GM23338 (cell line): ENCODE measurements at regions not wholly inside any gene's neighbourhood (a gene's known extent, or its start where the extent isn't known, plus 50 kb on each side); places are given as distances from the start of the nearest gene placed in this dataset.

Experiments used
- ATAC-seq: fragments of 200-7000 bp; cut with Tn5 transposase; 3 replicates; pipeline ENCODE4 v1.9.1; 2020
- DNase-seq: peaks from one replicate; pipeline ENCODE4 v3.0.0-alpha.2; 2015; ENCODE audit warnings: low spot score
- H2AFZ ChIP-seq: fragments of 200-600 bp; sonication (generic); 2 replicates; pipeline ENCODE4 v1.8.0; 2016; ENCODE audit warnings: antibody characterized with exemption, mild to moderate bottlenecking, moderate library complexity
- H3F3A ChIP-seq: fragments of 200-600 bp; sonication (generic); replicated peaks from 2 replicates; pipeline ENCODE4 v1.8.0; 2017; ENCODE audit warnings: antibody characterized with exemption, mixed run types, low read depth
- H3K27ac ChIP-seq: fragments of 200-600 bp; sonication (generic); 2 replicates; pipeline ENCODE4 v1.6.1; 2016; ENCODE audit warnings: low read depth
- H3K27me3 ChIP-seq: fragments of 200-600 bp; sonication (generic); 2 replicates; pipeline ENCODE4 v1.8.0; 2016; ENCODE audit warnings: mild to moderate bottlenecking, mixed run types, moderate library complexity; ENCODE audit not compliant: insufficient read depth
- H3K36me3 ChIP-seq: fragments of 200-600 bp; sonication (generic); 2 replicates; pipeline ENCODE4 v1.8.0; 2016; ENCODE audit warnings: mild to moderate bottlenecking; ENCODE audit not compliant: insufficient read depth
- H3K4me1 ChIP-seq: fragments of 200-600 bp; sonication (generic); 2 replicates; pipeline ENCODE4 v1.8.0; 2016; ENCODE audit warnings: mild to moderate bottlenecking, moderate library complexity; ENCODE audit not compliant: insufficient read depth
- H3K4me2 ChIP-seq: fragments of 200-600 bp; sonication (generic); 2 replicates; pipeline ENCODE4 v1.7.1; 2017; ENCODE audit warnings: mixed run types
- H3K4me3 ChIP-seq: fragments of 200-600 bp; sonication (generic); 2 replicates; pipeline ENCODE4 v1.6.1; 2016; ENCODE audit warnings: mixed run types
- H3K79me2 ChIP-seq: fragments of 200-600 bp; sonication (generic); replicated peaks from 2 replicates; pipeline ENCODE4 v1.8.0; 2017; ENCODE audit warnings: mild to moderate bottlenecking; ENCODE audit not compliant: insufficient read depth
- H3K9me2 ChIP-seq: fragments of 200-600 bp; sonication (generic); 2 replicates; pipeline ENCODE4 v1.8.0; 2017; ENCODE audit not compliant: insufficient read depth
- H4K20me1 ChIP-seq: fragments of 200-600 bp; sonication (generic); replicated peaks from 2 replicates; pipeline ENCODE4 v1.8.0; 2017; ENCODE audit warnings: mild to moderate bottlenecking; ENCODE audit not compliant: insufficient read depth
- H3K27ac Mint-ChIP-seq: 2 replicates; pipeline ENCODE4 v1.8.0; 2020; ENCODE audit warnings: inconsistent platforms, mild to moderate bottlenecking, moderate library complexity, mixed read lengths
- H3K27me3 Mint-ChIP-seq: 3 replicates; pipeline ENCODE4 v1.8.0; 2022; ENCODE audit warnings: low read depth, mild to moderate bottlenecking, moderate library complexity, mixed read lengths, inconsistent platforms; ENCODE audit not compliant: insufficient read depth, poor library complexity
- H3K36me3 Mint-ChIP-seq: 3 replicates; pipeline ENCODE4 v1.8.0; 2021; ENCODE audit warnings: low read depth, mild to moderate bottlenecking, inconsistent platforms, moderate library complexity, mixed read lengths
- H3K4me1 Mint-ChIP-seq: 3 replicates; pipeline ENCODE4 v1.8.0; 2020; ENCODE audit warnings: mild to moderate bottlenecking, inconsistent platforms, mixed read lengths
- H3K4me3 Mint-ChIP-seq: 3 replicates; pipeline ENCODE4 v1.8.0; 2021; ENCODE audit warnings: moderate library complexity, mild to moderate bottlenecking, inconsistent platforms, mixed read lengths
- H3K9me3 Mint-ChIP-seq: 3 replicates; pipeline ENCODE4 v1.8.0; 2020; ENCODE audit warnings: moderate library complexity, mild to moderate bottlenecking, inconsistent platforms, mixed read lengths
- CREB1 ChIP-seq: fragments of 250-450 bp; sonication (Bioruptor Pico); IDR thresholded peaks from 2 replicates; pipeline ENCODE4 v1.5.0; 2020; ENCODE audit warnings: low read depth, mild to moderate bottlenecking, moderate library complexity
- CTCF ChIP-seq, 2 experiments: fragments of 200-600 bp in 1 of 2; sonication (generic) in 1 of 2; conservative IDR thresholded peaks; 2 replicates each; pipeline versions ENCODE4 v1.5.1 to v1.6.1; 2016 to 2017; ENCODE audit warnings: antibody characterized with exemption in 2 of 2, low read depth in 2 of 2, mild to moderate bottlenecking in 2 of 2, moderate library complexity in 1 of 2
- ETS1 ChIP-seq: IDR thresholded peaks from 2 replicates; pipeline ENCODE4 v1.6.1; 2016; ENCODE audit warnings: antibody characterized with exemption
- EZH2 ChIP-seq: fragments of 200-600 bp; sonication (generic); IDR thresholded peaks from one replicate; pipeline ENCODE4 v1.8.0; 2017; ENCODE audit warnings: antibody characterized with exemption, mild to moderate bottlenecking, low read depth; ENCODE audit not compliant: unreplicated experiment
- EZH2phosphoT487 ChIP-seq: fragments of 200-600 bp; sonication (generic); IDR thresholded peaks from one replicate; pipeline ENCODE4 v1.8.1; 2018; ENCODE audit warnings: antibody characterized with exemption; ENCODE audit not compliant: unreplicated experiment
- JUNB ChIP-seq: IDR thresholded peaks from one replicate; pipeline ENCODE4 v1.6.1; 2016; ENCODE audit warnings: antibody characterized with exemption; ENCODE audit not compliant: unreplicated experiment
- NANOG ChIP-seq: IDR thresholded peaks from 2 replicates; pipeline ENCODE4 v1.6.1; 2016; ENCODE audit warnings: antibody characterized with exemption, borderline replicate concordance
- POLR2AphosphoS5 ChIP-seq: IDR thresholded peaks from 2 replicates; pipeline ENCODE4 v1.6.1; 2016; ENCODE audit warnings: antibody characterized with exemption, low read depth
- REST ChIP-seq: IDR thresholded peaks from one replicate; pipeline ENCODE4 v1.6.1; 2018; ENCODE audit warnings: antibody characterized with exemption; ENCODE audit not compliant: unreplicated experiment
- STAT1 ChIP-seq: IDR thresholded peaks from one replicate; pipeline ENCODE4 v1.6.1; 2016; ENCODE audit warnings: antibody characterized with exemption; ENCODE audit not compliant: unreplicated experiment
- ZNF114 ChIP-seq: fragments of 250-450 bp; sonication (Bioruptor Pico); IDR thresholded peaks from 2 replicates; pipeline ENCODE4 v1.5.0; 2020; ENCODE audit warnings: mild to moderate bottlenecking, moderate library complexity
- ZNF331 ChIP-seq: fragments of 250-450 bp; sonication (Bioruptor Pico); IDR thresholded peaks from 2 replicates; pipeline ENCODE4 v1.5.0; 2020; ENCODE audit warnings: low read depth, mild to moderate bottlenecking, moderate library complexity
- ZNF462 ChIP-seq: fragments of 250-450 bp; sonication (Bioruptor Pico); IDR thresholded peaks from 2 replicates; pipeline ENCODE4 v1.5.0; 2020; ENCODE audit warnings: mild to moderate bottlenecking, moderate library complexity

- H4K20me1 ChIP-seq: no peaks in the 10 kb centered on the region
- H3K9me2 ChIP-seq: 0 out of 2 replicates have a peak, but pooled peaks cover 3% of the 10 kb centered on the region
- H3K27ac Mint-ChIP-seq: no peak overlapping the region
- H3K4me3 ChIP-seq: no peak overlapping the region
- H3K9me3 Mint-ChIP-seq: no peaks in the 10 kb centered on the region
- DNase-seq (no peak), ATAC-seq (no peak)
- H3K27me3 ChIP-seq: no peaks in the 10 kb centered on the region
- H3K4me3 Mint-ChIP-seq: no peak overlapping the region
- H2AFZ ChIP-seq: no peak overlapping the region
- no peak for TF ChIP-seq EZH2phosphoT487
- no peak for TF ChIP-seq ZNF114
- no peak for TF ChIP-seq CTCF (conservative IDR thresholded peaks at IDR 0.05; ENCODE audit: low read depth in 2 of 2)
- no peak for TF ChIP-seq ZNF331 (CRISPR knock-in tag)
- TF ChIP-seq STAT1: no peak
- TF ChIP-seq POLR2AphosphoS5: no peak
- no peak for TF ChIP-seq ETS1
- no peak for TF ChIP-seq REST
- no peak for TF ChIP-seq EZH2
- TF ChIP-seq CREB1 (CRISPR knock-in tag): no peak
- TF ChIP-seq ZNF462 (CRISPR knock-in tag): no peak
- no peak for TF ChIP-seq NANOG
- TF ChIP-seq JUNB: no peak
- peaks cover 5% of the 10 kb centered on the region; the same call in 2 of the 3 replicates for H3K4me1 Mint-ChIP-seq
- no peaks in the 10 kb centered on the region for H3K36me3 ChIP-seq
- H3K4me2 ChIP-seq: no peak overlapping the region
- H3K27me3 Mint-ChIP-seq: peaks cover 3% of the 10 kb centered on the region
- no peak overlapping the region for H3K27ac ChIP-seq
- H3K36me3 Mint-ChIP-seq: no peaks in the 10 kb centered on the region
- no peaks in the 10 kb centered on the region for H3F3A ChIP-seq
- H3K79me2 ChIP-seq: no peaks in the 10 kb centered on the region
- peaks cover 3% of the 10 kb centered on the region; the same call in 1 of the 2 replicates for H3K4me1 ChIP-seq
Observed at GRCh38 chr15:93460717-93461116, 371.7 kb upstream of the RGMA start.
